Lung (tissue), 11 donors: ENCODE measurements at regions not wholly inside any gene's neighbourhood (a gene's known extent, or its start where the extent isn't known, plus 50 kb on each side); places are given as distances from the start of the nearest gene placed in this dataset.

Experiments
- ATAC-seq: fragments of 200-7000 bp; cut with Tn5 transposase; one replicate; pipeline ENCODE4 v1.9.1; 2020; ENCODE audit warnings: moderate number of reproducible peaks; ENCODE audit not compliant: insufficient read depth, low FRiP score
- DNase-seq, 3 donors: peaks; one replicate each; pipeline ENCODE4 v3.0.0-alpha.2; 2013 to 2017
- H3K27ac ChIP-seq, 2 donors: one replicate each; pipeline ENCODE4 v1.5.1; 2013; ENCODE audit warnings: mild to moderate bottlenecking in 2 of 2, moderate library complexity in 2 of 2, control low read depth in 1 of 2, inconsistent platforms in 1 of 2, low read depth in 1 of 2, low read length in 1 of 2
- H3K27me3 ChIP-seq, 3 donors: one replicate each; pipeline ENCODE4 v1.5.1; 2013; ENCODE audit warnings: low read length in 2 of 3; ENCODE audit not compliant: control insufficient read depth in 3 of 3, insufficient read depth in 3 of 3
- H3K36me3 ChIP-seq, 4 donors: one replicate each; pipeline ENCODE4 v1.5.1; 2013; ENCODE audit warnings: low read length in 4 of 4, mild to moderate bottlenecking in 1 of 4, moderate library complexity in 1 of 4; ENCODE audit not compliant: control insufficient read depth in 4 of 4, insufficient read depth in 4 of 4
- H3K4me1 ChIP-seq, 5 donors: one replicate each; pipeline ENCODE4 v1.5.1; 2013; ENCODE audit warnings: low read length in 5 of 5, mild to moderate bottlenecking in 2 of 5, moderate library complexity in 1 of 5; ENCODE audit not compliant: control insufficient read depth in 5 of 5, insufficient read depth in 5 of 5
- H3K4me3 ChIP-seq: one replicate; pipeline ENCODE4 v1.5.1; 2013; ENCODE audit warnings: mild to moderate bottlenecking, control low read depth, moderate library complexity
- H3K9ac ChIP-seq, 2 donors: one replicate each; pipeline ENCODE4 v1.5.1; 2013; ENCODE audit warnings: low read length in 2 of 2, control low read depth in 1 of 2; ENCODE audit not compliant: insufficient read depth in 1 of 2
- H3K9me3 ChIP-seq, 4 donors: one replicate each; pipeline ENCODE4 v1.5.1; 2013; ENCODE audit warnings: low read length in 3 of 4, mild to moderate bottlenecking in 1 of 4, moderate library complexity in 1 of 4; ENCODE audit not compliant: control insufficient read depth in 4 of 4, insufficient read depth in 3 of 4
- WGBS, 2 donors: extraction: QIAGEN DNeasy Blood & Tissue Kit; methylation state at CpG; one replicate each; pipeline ENCODE4 v1.1.7; 2013; 5-methylcytosine and 5-hydroxymethylcytosine counted together
- TF ChIP-seq, protein P1 (sequence below): IDR thresholded peaks from 2 replicates; pipeline ENCODE4 v1.5.1; 2012; ENCODE audit warnings: mild to moderate bottlenecking; ENCODE audit errors: control extremely low read depth, extremely low read depth
- donor health status: control.
- donor health status: control.
- donor health status: Bipolar disorder and iron deficiency.
- donor health status: healthy.
- donor health status: DM: yes; HTN: yes; CAD: no.

DNA sequence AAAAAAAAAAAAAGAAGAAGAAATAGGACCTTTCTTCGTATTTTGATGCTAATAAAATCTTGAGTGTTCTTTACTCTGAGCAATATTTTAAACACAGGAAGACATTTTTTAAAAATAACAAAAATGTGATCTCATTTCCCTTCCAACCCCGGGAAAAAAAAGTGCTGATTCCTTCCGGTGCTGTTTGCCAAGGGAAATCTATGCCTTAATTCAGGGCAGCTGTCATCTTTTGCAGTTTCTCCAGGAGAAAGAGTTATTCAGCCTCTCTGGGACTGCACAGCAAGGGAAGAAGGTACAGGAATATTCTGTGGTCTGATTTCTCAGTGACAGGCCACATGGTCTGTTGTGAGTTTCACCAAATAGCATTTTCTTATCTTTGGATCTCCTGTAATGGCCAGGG is 291.9 kb upstream of the IRX1 start:
- WGBS, 2 donors, result 41 to 44% methylated on average over 3 of the region's 3 CpGs
- Histone ChIP-seq H3K27me3 (peaks cover 0 to 3% (median 0%) of the 10 kb centered on the region in 3 donors), H3K4me1 (peaks cover 0 to 4% (median 0%) of the 10 kb centered on the region in 5 donors), H3K9me3 (no peaks in the 10 kb centered on the region), H3K36me3 (no peaks in the 10 kb centered on the region), H3K4me3 (no peak overlapping the region), H3K27ac (no peak overlapping the region), H3K9ac (no peak overlapping the region)
- TF ChIP-seq, protein P1, sequence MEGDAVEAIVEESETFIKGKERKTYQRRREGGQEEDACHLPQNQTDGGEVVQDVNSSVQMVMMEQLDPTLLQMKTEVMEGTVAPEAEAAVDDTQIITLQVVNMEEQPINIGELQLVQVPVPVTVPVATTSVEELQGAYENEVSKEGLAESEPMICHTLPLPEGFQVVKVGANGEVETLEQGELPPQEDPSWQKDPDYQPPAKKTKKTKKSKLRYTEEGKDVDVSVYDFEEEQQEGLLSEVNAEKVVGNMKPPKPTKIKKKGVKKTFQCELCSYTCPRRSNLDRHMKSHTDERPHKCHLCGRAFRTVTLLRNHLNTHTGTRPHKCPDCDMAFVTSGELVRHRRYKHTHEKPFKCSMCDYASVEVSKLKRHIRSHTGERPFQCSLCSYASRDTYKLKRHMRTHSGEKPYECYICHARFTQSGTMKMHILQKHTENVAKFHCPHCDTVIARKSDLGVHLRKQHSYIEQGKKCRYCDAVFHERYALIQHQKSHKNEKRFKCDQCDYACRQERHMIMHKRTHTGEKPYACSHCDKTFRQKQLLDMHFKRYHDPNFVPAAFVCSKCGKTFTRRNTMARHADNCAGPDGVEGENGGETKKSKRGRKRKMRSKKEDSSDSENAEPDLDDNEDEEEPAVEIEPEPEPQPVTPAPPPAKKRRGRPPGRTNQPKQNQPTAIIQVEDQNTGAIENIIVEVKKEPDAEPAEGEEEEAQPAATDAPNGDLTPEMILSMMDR, result no peak
- peak in 2 of 3 donors; percentile 52 to 69 for DNase-seq
- ATAC-seq, result no peak

DNA sequence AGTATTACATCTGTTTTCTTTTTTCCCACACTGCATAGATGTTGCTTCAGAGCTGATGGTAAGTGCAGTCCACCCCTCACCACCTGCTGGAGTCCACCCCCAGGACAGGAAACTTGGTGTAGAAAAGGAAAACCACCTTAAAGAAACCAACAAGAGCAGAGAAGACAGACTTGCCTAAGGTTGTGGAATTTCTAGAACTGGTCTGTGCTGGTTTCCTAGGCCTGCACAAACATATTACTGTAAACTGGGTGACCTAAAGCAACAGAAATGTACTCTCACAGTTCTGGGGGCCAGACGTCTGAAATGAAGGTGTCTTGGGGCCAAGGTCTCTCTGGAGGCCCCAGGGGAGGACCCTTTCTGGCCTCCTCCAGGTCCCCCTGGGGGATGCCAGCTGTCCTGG is 293.4 kb upstream of the IRX1 start:
- Histone ChIP-seq H3K27ac (no peak overlapping the region), H3K4me1 (peaks cover 0 to 4% (median 0%) of the 10 kb centered on the region in 5 donors), H3K36me3 (no peaks in the 10 kb centered on the region), H3K27me3 (peaks cover 0 to 3% (median 0%) of the 10 kb centered on the region in 3 donors), H3K9ac (no peak overlapping the region), H3K9me3 (no peaks in the 10 kb centered on the region), H3K4me3 (no peak overlapping the region)
- TF ChIP-seq, protein P1, result no peak
- no peak for DNase-seq
- 45 to 53% methylated on average over 1 of the region's 1 CpG for WGBS, 2 donors
- no peak for ATAC-seq

DNA sequence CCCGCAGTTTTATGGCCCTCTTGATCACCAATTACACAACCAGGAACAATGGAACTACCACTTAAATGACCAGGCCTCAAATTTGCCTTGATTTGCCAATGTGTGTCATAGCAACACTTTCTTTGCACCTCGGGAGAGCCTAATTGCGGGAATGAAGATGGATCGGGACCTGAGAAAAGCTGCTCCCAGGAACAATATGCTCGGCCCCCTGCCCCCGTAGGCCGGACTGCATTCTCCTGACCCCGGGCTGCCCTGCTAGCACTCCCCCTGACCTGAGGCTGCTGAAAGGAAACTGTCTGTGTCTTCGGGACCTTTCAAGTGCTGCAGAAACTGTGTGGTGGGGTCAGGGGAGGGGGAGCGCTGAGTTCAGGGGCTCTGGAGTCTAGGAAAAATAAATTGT is 294.3 kb upstream of the IRX1 start:
- H3K4me1 ChIP-seq, result peaks cover 0 to 4% (median 0%) of the 10 kb centered on the region in 5 donors
- H3K27ac ChIP-seq, result no peak overlapping the region
- TF ChIP-seq, protein P1, result no peak
- H3K36me3 ChIP-seq, result no peaks in the 10 kb centered on the region
- ATAC-seq (no peak), DNase-seq (no peak)
- H3K4me3 ChIP-seq, result no peak overlapping the region
- H3K9ac ChIP-seq, result no peak overlapping the region
- peaks cover 0 to 3% (median 0%) of the 10 kb centered on the region in 3 donors for H3K27me3 ChIP-seq
- 47 to 67% methylated on average over 10 of the region's 10 CpGs for WGBS, 2 donors
- H3K9me3 ChIP-seq, result no peaks in the 10 kb centered on the region

DNA sequence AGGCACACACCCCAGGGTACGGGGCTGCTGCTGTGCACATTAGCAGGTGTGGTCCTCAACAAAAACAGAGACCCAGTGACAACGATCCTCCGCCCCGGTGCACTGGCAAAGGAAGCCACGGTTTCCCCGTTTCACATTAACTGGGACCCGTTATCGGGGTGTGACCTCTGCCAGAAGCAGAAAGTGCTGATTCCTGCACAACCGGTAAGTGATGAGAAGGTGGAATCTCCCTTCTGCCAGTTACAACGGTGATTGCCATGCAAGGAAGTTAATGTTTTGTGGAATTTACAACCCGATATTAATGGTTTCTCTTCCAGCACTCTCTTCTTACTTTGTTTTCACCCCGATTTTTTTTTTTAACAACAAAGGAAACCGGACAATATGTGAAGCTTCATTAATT is 294.9 kb upstream of the IRX1 start:
- H3K4me3 ChIP-seq, result no peak overlapping the region
- WGBS, 2 donors, result 67 to 70% methylated on average over 13 of the region's 13 CpGs
- TF ChIP-seq, protein P1, result no peak
- H3K9ac ChIP-seq, result no peak overlapping the region
- no peaks in the 10 kb centered on the region for H3K36me3 ChIP-seq
- peaks cover 0 to 3% (median 0%) of the 10 kb centered on the region in 3 donors for H3K27me3 ChIP-seq
- no peaks in the 10 kb centered on the region for H3K9me3 ChIP-seq
- no peak overlapping the region for H3K27ac ChIP-seq
- no peak for DNase-seq
- no peak for ATAC-seq
- H3K4me1 ChIP-seq, result peaks cover 0 to 4% (median 0%) of the 10 kb centered on the region in 5 donors
